Mesenteric fat pad (tissue), 1 donor: ENCODE measurements at regions not wholly inside any gene's neighbourhood (a gene's known extent, or its start where the extent isn't known, plus 50 kb on each side); places are given as distances from the start of the nearest gene placed in this dataset.
"Not testable (repeated sequence)": the region's sequence is repeated elsewhere in the genome, so short reads cannot be mapped to it uniquely, and the experiment has no call there.

ENCODE experiments used
- DNase-seq: peaks from one replicate; pipeline ENCODE4 v3.0.0-alpha.2; 2020; ENCODE audit warnings: low spot score
- donor health status: DM: yes; HTN: yes; CAD: no.

- DNase-seq, result no peak
Observed at GRCh38 chr10:46198516-46198915, 88.3 kb upstream of the ANTXRL start.

GRCh38 chr10:46202405-46202804 is 84.4 kb upstream of the ANTXRL start:
- not testable (repeated sequence) for DNase-seq

- not testable (repeated sequence) for DNase-seq
Observed at GRCh38 chr10:46204482-46205102, 82.2 kb upstream of the ANTXRL start.

- not testable (repeated sequence) for DNase-seq
Observed at GRCh38 chr10:46210427-46210826, 76.4 kb upstream of the ANTXRL start.

GRCh38 chr10:46215426-46215825 is 71.4 kb upstream of the ANTXRL start:
- no peak for DNase-seq

- no peak for DNase-seq
Observed at GRCh38 chr10:46216003-46216634, 70.7 kb upstream of the ANTXRL start.

GRCh38 chr10:46216836-46217751 is 69.7 kb upstream of the ANTXRL start:
- DNase-seq, result no peak

GRCh38 chr10:46217752-46218453 is 68.9 kb upstream of the ANTXRL start:
- no peak for DNase-seq

GRCh38 chr10:46218921-46219320 is 67.9 kb upstream of the ANTXRL start:
- no peak for DNase-seq

GRCh38 chr10:46219431-46219990 is 67.3 kb upstream of the ANTXRL start:
- DNase-seq, result not testable (repeated sequence)

GRCh38 chr10:46220187-46220586 is 66.6 kb upstream of the ANTXRL start:
- no peak for DNase-seq

- DNase-seq, result no peak
Observed at GRCh38 chr10:46220872-46221538, 65.8 kb upstream of the ANTXRL start.

GRCh38 chr10:46222364-46222935 is 64.3 kb upstream of the ANTXRL start:
- DNase-seq, result no peak

- no peak for DNase-seq
Observed at GRCh38 chr10:46223064-46223480, 63.7 kb upstream of the ANTXRL start.

- DNase-seq, result no peak
Observed at GRCh38 chr10:46223626-46224413, 63.0 kb upstream of the ANTXRL start.

GRCh38 chr10:46224414-46224682 is 62.4 kb upstream of the ANTXRL start:
- DNase-seq, result no peak

- DNase-seq, result no peak
Observed at GRCh38 chr10:46225597-46225996, 61.2 kb upstream of the ANTXRL start.

GRCh38 chr10:46226232-46226631 is 60.6 kb upstream of the ANTXRL start:
- DNase-seq, result no peak

- no peak for DNase-seq
Observed at GRCh38 chr10:46226900-46227558, 59.8 kb upstream of the ANTXRL start.
